ENCODE measurements at regions not wholly inside any gene's neighbourhood (a gene's known extent, or its start where the extent isn't known, plus 50 kb on each side); places are given as distances from the start of the nearest gene placed in this dataset.

DNA sequence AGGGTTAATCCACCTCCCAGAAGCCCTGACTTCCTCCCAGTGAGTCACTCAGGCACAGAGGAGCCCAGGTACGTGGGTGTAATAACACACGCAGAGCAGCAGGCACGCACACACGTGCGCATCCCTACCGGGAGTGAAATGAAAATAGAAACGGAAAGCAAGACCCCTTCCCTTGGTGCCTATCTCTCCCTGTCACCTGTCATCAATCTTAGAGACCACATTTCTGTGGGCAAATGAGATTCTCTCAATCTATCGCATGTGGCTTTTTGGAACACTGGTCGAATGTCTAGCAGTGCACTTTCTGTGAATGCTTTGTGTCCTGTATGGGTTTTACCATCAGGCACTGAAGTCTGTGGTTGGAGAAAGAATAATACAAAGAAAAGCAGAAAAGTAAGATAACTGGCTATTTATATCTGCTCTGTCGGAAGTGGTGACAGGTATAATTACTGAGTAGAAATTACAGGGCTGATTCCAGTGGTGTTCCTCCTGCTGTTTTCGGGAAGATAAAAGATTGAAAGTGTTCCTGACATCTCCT is 137.7 kb upstream of the GRIA1 start:
- no peak overlapping the region for H3K4me3 ChIP-seq (replicated peaks; ENCODE audit: insufficient read depth, low read length)
- H3K27ac ChIP-seq (replicated peaks): no peak overlapping the region
- no peak for DNase-seq (ENCODE audit: low read depth in 1 of 2, low spot score in 1 of 2)
- TF ChIP-seq POLR2AphosphoS5 (IDR thresholded peaks at IDR 0.05; ENCODE audit: low read depth): no peak
- TF ChIP-seq, protein P1, sequence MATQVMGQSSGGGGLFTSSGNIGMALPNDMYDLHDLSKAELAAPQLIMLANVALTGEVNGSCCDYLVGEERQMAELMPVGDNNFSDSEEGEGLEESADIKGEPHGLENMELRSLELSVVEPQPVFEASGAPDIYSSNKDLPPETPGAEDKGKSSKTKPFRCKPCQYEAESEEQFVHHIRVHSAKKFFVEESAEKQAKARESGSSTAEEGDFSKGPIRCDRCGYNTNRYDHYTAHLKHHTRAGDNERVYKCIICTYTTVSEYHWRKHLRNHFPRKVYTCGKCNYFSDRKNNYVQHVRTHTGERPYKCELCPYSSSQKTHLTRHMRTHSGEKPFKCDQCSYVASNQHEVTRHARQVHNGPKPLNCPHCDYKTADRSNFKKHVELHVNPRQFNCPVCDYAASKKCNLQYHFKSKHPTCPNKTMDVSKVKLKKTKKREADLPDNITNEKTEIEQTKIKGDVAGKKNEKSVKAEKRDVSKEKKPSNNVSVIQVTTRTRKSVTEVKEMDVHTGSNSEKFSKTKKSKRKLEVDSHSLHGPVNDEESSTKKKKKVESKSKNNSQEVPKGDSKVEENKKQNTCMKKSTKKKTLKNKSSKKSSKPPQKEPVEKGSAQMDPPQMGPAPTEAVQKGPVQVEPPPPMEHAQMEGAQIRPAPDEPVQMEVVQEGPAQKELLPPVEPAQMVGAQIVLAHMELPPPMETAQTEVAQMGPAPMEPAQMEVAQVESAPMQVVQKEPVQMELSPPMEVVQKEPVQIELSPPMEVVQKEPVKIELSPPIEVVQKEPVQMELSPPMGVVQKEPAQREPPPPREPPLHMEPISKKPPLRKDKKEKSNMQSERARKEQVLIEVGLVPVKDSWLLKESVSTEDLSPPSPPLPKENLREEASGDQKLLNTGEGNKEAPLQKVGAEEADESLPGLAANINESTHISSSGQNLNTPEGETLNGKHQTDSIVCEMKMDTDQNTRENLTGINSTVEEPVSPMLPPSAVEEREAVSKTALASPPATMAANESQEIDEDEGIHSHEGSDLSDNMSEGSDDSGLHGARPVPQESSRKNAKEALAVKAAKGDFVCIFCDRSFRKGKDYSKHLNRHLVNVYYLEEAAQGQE (IDR thresholded peaks at IDR 0.05; ENCODE audit: insufficient replicate concordance, low read depth): no peak
- H3K27me3 ChIP-seq (ENCODE audit: insufficient read depth, poor library complexity, severe bottlenecking): peaks cover 20% of the 10 kb centered on the region

DNA sequence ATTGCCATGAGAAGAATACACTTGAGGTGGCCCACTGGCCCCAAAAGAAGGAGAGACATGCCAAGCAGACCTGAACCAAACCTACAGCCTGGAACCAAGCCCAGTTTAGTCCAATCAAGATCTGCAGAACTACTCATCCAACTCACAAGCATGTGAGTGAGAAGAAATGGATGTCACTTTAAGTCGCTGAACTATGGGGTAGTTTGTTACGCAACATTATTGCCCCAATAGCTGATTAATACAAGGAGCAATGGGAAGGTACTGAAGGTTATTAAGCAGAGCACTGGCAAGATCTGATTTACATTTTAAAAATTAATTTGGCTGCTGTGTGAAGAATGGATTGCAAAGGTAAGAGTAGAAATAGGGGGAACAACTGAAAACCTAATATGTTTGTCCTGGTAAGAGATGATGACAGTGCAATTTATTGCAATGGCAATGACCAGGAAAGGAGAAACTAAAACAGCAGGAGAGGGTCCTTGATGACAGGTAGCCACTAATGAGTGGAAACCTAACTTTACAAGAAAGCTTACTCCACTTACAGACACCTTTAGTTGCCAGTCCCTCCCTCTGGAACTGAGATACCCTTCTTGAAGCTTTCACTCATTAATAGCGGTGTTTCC is 132.9 kb upstream of the GRIA1 start:
- no peak for TF ChIP-seq SPI1 (IDR thresholded peaks at IDR 0.05; ENCODE audit: borderline replicate concordance, low read depth)
- TF ChIP-seq, protein P2, sequence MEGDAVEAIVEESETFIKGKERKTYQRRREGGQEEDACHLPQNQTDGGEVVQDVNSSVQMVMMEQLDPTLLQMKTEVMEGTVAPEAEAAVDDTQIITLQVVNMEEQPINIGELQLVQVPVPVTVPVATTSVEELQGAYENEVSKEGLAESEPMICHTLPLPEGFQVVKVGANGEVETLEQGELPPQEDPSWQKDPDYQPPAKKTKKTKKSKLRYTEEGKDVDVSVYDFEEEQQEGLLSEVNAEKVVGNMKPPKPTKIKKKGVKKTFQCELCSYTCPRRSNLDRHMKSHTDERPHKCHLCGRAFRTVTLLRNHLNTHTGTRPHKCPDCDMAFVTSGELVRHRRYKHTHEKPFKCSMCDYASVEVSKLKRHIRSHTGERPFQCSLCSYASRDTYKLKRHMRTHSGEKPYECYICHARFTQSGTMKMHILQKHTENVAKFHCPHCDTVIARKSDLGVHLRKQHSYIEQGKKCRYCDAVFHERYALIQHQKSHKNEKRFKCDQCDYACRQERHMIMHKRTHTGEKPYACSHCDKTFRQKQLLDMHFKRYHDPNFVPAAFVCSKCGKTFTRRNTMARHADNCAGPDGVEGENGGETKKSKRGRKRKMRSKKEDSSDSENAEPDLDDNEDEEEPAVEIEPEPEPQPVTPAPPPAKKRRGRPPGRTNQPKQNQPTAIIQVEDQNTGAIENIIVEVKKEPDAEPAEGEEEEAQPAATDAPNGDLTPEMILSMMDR (IDR thresholded peaks at IDR 0.05; ENCODE audit: insufficient read depth, low read length): no peak
- TF ChIP-seq GABPA (IDR thresholded peaks at IDR 0.05; ENCODE audit: low read depth): no peak
- H3K4me3 ChIP-seq (replicated peaks; ENCODE audit: insufficient read depth, low read length): no peak overlapping the region

DNA sequence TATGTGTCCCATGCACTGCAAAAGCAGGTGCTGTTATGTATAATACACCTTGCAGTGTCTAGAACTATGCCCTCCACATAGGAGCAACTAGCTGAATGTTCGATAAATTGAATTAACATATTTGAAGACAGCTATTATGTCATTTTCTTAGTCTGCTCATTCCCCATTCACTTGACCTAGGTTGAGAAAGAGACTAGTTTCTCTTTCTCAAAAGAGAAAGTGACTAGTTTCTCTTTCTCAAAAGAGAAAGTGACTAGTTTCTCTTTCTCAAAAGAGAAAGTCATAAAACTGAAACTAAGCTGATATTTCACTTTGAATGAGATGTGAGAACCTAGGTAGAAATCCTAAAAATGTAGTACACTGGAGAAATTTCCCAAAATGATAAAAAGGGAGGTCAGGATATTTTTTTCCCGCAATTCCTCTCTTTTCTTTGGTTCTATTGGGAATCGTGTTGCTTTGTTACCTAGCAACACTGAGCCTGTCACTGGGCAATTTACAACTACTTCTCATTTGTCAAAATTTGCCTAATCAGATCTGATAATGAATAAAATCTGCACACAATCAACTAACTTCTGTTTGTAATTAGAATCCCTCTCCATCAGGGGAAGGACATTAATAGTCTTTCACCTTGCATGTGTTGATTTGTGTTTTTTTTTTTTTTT is 132.0 kb upstream of the GRIA1 start:
- no peak overlapping the region for H3K4me3 ChIP-seq (replicated peaks; ENCODE audit: insufficient read depth, low read length)
- H3K27ac ChIP-seq (replicated peaks): no peak overlapping the region
- TF ChIP-seq GABPA (IDR thresholded peaks at IDR 0.05; ENCODE audit: low read depth): no peak
- TF ChIP-seq, protein P2 (IDR thresholded peaks at IDR 0.05; ENCODE audit: insufficient read depth, low read length): no peak
- TF ChIP-seq, protein P1 (IDR thresholded peaks at IDR 0.05; ENCODE audit: insufficient replicate concordance, low read depth): no peak
- no peak for TF ChIP-seq POLR2AphosphoS5 (IDR thresholded peaks at IDR 0.05; ENCODE audit: low read depth)
- TF ChIP-seq SPI1 (IDR thresholded peaks at IDR 0.05; ENCODE audit: borderline replicate concordance, low read depth): no peak
- no peak for DNase-seq (ENCODE audit: low read depth in 1 of 2, low spot score in 1 of 2)
- H3K27me3 ChIP-seq (ENCODE audit: insufficient read depth, poor library complexity, severe bottlenecking): no peaks in the 10 kb centered on the region

More for the DNA sequence above, 132.9 kb upstream of the GRIA1 start:
- Histone ChIP-seq H3K27ac (replicated peaks) (no peak overlapping the region), H3K27me3 (ENCODE audit: insufficient read depth, poor library complexity, severe bottlenecking) (peaks cover 5% of the 10 kb centered on the region)
- no peak for DNase-seq (ENCODE audit: low read depth in 1 of 2, low spot score in 1 of 2)

DNA sequence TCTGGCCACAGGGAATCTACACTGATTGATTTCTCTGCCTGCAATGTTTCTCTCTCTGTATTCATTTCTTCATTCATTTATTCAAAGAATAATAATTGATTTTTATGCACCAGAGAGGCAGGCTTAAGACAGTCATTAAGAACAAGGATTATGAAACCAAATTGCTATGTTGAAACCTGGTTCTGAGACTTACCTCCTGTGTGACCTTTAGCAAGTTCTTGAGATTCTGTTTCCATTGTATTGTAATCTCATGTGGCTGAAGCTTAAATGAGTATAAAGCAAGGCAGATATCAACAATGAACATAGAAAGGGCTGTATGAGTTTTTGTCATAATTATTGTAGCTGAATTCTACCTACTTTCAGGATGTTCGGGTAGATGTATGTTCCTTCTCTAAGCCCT is 129.6 kb upstream of the GRIA1 start:
- DNase-seq (ENCODE audit: low read depth in 1 of 2, low spot score in 1 of 2): no peak
- Histone ChIP-seq H3K27me3 (ENCODE audit: insufficient read depth, poor library complexity, severe bottlenecking) (no peaks in the 10 kb centered on the region), H3K27ac (replicated peaks) (no peak overlapping the region), H3K4me3 (replicated peaks; ENCODE audit: insufficient read depth, low read length) (no peak overlapping the region)
- TF ChIP-seq POLR2AphosphoS5 (IDR thresholded peaks at IDR 0.05; ENCODE audit: low read depth): no peak
